Tibial nerve (tissue), 4 donors: ENCODE measurements at regions not wholly inside any gene's neighbourhood (a gene's known extent, or its start where the extent isn't known, plus 50 kb on each side); places are given as distances from the start of the nearest gene placed in this dataset.

Experiments used
- CTCF ChIP-seq, 5 experiments: fragments of 200-600 bp in 3 of 5; fragments of 450-650 bp in 2 of 5; sonication (generic) in 3 of 5; IDR thresholded peaks; one replicate each; pipeline ENCODE4 v1.5.1; 2016 to 2019; ENCODE audit warnings: antibody characterized with exemption in 5 of 5, mild to moderate bottlenecking in 3 of 5, moderate library complexity in 2 of 5
- EP300 ChIP-seq, 2 donors: sonication (generic); formaldehyde crosslinking; IDR thresholded peaks; one replicate each; pipeline ENCODE4 v1.6.1; 2017; ENCODE audit warnings: antibody characterized with exemption in 2 of 2, mild to moderate bottlenecking in 1 of 2
- POLR2A ChIP-seq, 2 donors: fragments of 450-650 bp; IDR thresholded peaks; one replicate each; pipeline ENCODE4 v1.6.1; 2017; ENCODE audit warnings: antibody characterized with exemption in 2 of 2, mild to moderate bottlenecking in 2 of 2, moderate library complexity in 2 of 2

DNA sequence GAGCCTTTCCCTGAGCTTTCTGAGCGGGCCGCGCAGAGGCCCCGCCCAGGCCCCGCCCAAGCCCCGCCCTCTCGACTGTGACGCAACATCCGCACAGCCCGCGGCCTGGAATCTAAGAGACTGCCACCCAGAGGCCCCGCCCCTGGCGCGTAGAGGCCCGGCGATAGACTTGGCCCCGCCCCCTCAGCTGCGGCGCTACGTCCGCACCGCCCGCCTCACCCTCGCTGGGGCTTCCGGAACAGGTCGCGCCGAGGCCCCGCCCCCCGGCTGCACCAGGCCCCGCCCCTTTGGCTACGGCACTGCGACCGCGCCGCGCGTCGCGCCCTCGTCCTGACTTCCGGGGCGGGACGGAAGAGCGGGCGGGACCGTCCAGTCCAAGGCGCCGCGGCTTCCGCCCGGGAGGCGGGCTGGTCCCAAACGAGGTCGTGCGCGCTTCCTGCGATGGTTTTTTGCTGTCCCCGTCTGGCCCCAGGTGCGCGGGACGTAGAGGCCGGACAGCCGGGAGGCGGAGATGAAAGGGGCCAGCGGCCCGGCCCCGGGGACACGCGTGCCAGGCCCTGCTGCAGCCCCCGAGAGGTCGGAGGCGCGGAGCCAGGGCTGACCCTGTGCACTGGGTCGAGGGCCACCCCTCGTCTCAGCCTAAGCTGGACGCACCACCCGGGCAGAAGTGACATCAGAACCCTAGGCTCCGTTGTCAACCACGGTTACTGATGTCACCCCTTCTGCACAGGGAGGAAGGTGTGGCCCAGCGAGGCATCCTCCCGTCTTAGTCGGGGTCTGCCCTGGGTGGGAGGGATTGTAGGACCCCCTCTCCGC is 59.0 kb upstream of the WNT7B start:
- TF ChIP-seq CTCF (IDR thresholded peaks at IDR 0.05) (peak in 2 of 5 experiments; percentile 29 to 50), POLR2A (IDR thresholded peaks at IDR 0.05) (peak; percentile 96 to 98), EP300 (IDR thresholded peaks at IDR 0.05) (peak; percentile 81 to 98)
